CD4-positive, alpha-beta T cell (primary cell): ENCODE measurements at regions not wholly inside any gene's neighbourhood (a gene's known extent, or its start where the extent isn't known, plus 50 kb on each side); places are given as distances from the start of the nearest gene placed in this dataset.

ENCODE experiments used
- ATAC-seq: fragments of 200-7000 bp; cut with Tn5 transposase; one replicate; pipeline ENCODE4 v1.10.0; 2022; ENCODE audit warnings: mild to moderate bottlenecking; ENCODE audit not compliant: poor library complexity
- CTCF ChIA-PET: fragments of 350-600 bp; sonication (Branson Sonifier 250); formaldehyde crosslinking; loops from one replicate; lab custom pipeline; 2021; ENCODE audit warnings: antibody characterized with exemption, inconsistent platforms; lab: Charles Lee
- POLR2A ChIA-PET: fragments of 350-600 bp; sonication (Branson Sonifier 250); formaldehyde crosslinking; loops from one replicate; lab custom pipeline; 2021; ENCODE audit warnings: antibody characterized with exemption, inconsistent platforms; lab: Charles Lee
- DNase-seq, 14 experiments: peaks; one replicate each; pipeline ENCODE4 v3.0.0-alpha.2; 2013 to 2020; ENCODE audit warnings: mixed read lengths in 2 of 14
- H3K27ac ChIP-seq, 2 donors: one replicate each; pipeline versions ENCODE4 v1.5.1 to v1.7.0; 2013; ENCODE audit warnings: low read length in 2 of 2, low read depth in 1 of 2, mild to moderate bottlenecking in 1 of 2
- H3K27me3 ChIP-seq, 2 experiments: 1 replicate in 1 of 2; 2 replicates in 1 of 2; pipeline versions ENCODE4 v1.6.1 to v1.7.0; 2013; ENCODE audit warnings: low read length in 2 of 2, control low read depth in 1 of 2, mild to moderate bottlenecking in 1 of 2, moderate library complexity in 1 of 2; ENCODE audit not compliant: insufficient read depth in 2 of 2, control insufficient read depth in 1 of 2
- H3K36me3 ChIP-seq: one replicate; pipeline ENCODE4 v1.6.1; 2013; ENCODE audit warnings: low read length, control low read depth; ENCODE audit not compliant: insufficient read depth
- H3K4me1 ChIP-seq: one replicate; pipeline ENCODE4 v1.6.1; 2013; ENCODE audit warnings: low read length, control low read depth; ENCODE audit not compliant: insufficient read depth
- H3K4me3 ChIP-seq: one replicate; pipeline ENCODE4 v1.5.1; 2013; ENCODE audit warnings: mild to moderate bottlenecking, low read length, moderate library complexity
- H3K9me3 ChIP-seq, 2 experiments: 1 replicate in 1 of 2; 2 replicates in 1 of 2; pipeline versions ENCODE4 v1.6.1 to v1.7.0; 2013; ENCODE audit warnings: low read length in 2 of 2, mild to moderate bottlenecking in 2 of 2, control low read depth in 1 of 2, moderate library complexity in 1 of 2; ENCODE audit not compliant: control insufficient read depth in 1 of 2, insufficient read depth in 1 of 2
- H3K27ac Mint-ChIP-seq: one replicate; pipeline ENCODE4 v1.8.0; 2020; ENCODE audit warnings: mixed read lengths
- H3K27me3 Mint-ChIP-seq: one replicate; pipeline ENCODE4 v1.8.0; 2021; ENCODE audit warnings: mixed read lengths
- H3K36me3 Mint-ChIP-seq: one replicate; pipeline ENCODE4 v1.8.0; 2021; ENCODE audit warnings: low read depth, mixed read lengths
- H3K4me1 Mint-ChIP-seq: one replicate; pipeline ENCODE4 v1.8.0; 2021; ENCODE audit warnings: low read depth, mixed read lengths
- H3K4me3 Mint-ChIP-seq: one replicate; pipeline ENCODE4 v1.8.0; 2020; ENCODE audit warnings: mild to moderate bottlenecking, mixed read lengths
- H3K9me3 Mint-ChIP-seq: one replicate; pipeline ENCODE4 v1.8.0; 2020; ENCODE audit warnings: mixed read lengths
- intact Hi-C, 2 experiments: fragments of 100-400 bp; cut with DNase I in 1 of 2; cut with micrococcal nuclease in 1 of 2; formaldehyde crosslinking; loops; one replicate each; pipeline versions ENCODE4 v1.15.1 to v1.9.0; 2023 to 2025; cut with DNase I, micrococcal nuclease
- TF ChIP-seq, protein P1 (sequence below): fragments of 200-600 bp; IDR thresholded peaks from one replicate; pipeline ENCODE4 v1.8.0; 2022; ENCODE audit warnings: antibody characterized with exemption, mild to moderate bottlenecking

DNA sequence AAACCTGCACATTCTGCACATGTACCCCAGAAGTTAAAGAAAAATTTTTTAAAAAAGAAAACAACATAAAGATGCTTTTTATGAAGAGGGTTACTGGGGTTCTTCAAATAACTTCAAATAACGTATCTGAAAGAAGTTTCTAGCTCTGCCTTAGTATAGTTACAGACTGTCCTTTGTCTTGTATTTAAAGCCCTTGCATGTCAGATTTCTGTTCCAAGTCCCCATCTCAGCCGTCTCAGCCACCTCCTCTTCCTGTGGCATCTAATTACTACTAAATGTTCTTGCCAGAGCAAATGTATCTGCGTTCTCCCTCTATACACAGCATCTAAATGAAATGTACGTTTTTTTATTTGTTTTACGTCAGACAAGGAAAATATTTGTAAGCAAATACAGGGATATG is 89.4 kb upstream of the AKR1E2 start:
- TF ChIP-seq, protein P1, sequence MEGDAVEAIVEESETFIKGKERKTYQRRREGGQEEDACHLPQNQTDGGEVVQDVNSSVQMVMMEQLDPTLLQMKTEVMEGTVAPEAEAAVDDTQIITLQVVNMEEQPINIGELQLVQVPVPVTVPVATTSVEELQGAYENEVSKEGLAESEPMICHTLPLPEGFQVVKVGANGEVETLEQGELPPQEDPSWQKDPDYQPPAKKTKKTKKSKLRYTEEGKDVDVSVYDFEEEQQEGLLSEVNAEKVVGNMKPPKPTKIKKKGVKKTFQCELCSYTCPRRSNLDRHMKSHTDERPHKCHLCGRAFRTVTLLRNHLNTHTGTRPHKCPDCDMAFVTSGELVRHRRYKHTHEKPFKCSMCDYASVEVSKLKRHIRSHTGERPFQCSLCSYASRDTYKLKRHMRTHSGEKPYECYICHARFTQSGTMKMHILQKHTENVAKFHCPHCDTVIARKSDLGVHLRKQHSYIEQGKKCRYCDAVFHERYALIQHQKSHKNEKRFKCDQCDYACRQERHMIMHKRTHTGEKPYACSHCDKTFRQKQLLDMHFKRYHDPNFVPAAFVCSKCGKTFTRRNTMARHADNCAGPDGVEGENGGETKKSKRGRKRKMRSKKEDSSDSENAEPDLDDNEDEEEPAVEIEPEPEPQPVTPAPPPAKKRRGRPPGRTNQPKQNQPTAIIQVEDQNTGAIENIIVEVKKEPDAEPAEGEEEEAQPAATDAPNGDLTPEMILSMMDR: no peak
- Mint-ChIP-seq H3K9me3 (no peaks in the 10 kb centered on the region), H3K27me3 (peaks cover 37% of the 10 kb centered on the region), H3K4me3 (no peak overlapping the region), H3K27ac (no peak overlapping the region), H3K36me3 (no peaks in the 10 kb centered on the region), H3K4me1 (no peaks in the 10 kb centered on the region)
- CTCF ChIA-PET: no interaction called here
- Histone ChIP-seq H3K4me1 (no peaks in the 10 kb centered on the region), H3K27me3 (no peaks in the 10 kb centered on the region), H3K36me3 (no peaks in the 10 kb centered on the region), H3K9me3 (no peaks in the 10 kb centered on the region), H3K4me3 (no peak overlapping the region), H3K27ac (no peak overlapping the region)
- POLR2A ChIA-PET: no interaction called here
- no peak for DNase-seq
- ATAC-seq: no peak
- intact Hi-C loops: no loop called here

DNA sequence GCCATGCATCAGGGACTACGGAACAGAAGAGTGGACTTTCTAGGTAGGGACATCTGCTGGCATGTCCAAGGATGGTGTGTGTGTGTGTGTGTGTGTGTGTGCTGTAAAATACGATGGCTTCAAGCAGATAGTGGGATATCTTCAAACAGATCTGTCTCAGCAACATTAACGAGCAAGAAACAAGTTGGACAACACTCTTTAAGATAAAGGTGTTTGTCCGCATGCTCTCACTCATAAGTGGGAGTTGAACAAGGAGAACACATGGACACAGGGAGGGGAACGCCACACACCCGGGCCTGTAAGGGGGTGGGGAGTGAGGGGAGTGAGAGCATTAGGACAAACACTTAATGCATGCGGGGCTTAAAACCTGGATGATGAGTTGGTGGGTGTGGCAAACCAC is 89.8 kb upstream of the AKR1E2 start:
- Mint-ChIP-seq H3K27me3 (peaks cover 39% of the 10 kb centered on the region), H3K4me1 (no peaks in the 10 kb centered on the region), H3K36me3 (no peaks in the 10 kb centered on the region), H3K4me3 (no peak overlapping the region), H3K9me3 (no peaks in the 10 kb centered on the region), H3K27ac (no peak overlapping the region)
- no peaks in the 10 kb centered on the region for H3K36me3 ChIP-seq
- CTCF ChIA-PET: no interaction called here
- POLR2A ChIA-PET: no interaction called here
- no peaks in the 10 kb centered on the region for H3K27me3 ChIP-seq
- no peak overlapping the region for H3K4me3 ChIP-seq
- H3K9me3 ChIP-seq: no peaks in the 10 kb centered on the region
- TF ChIP-seq, protein P1: no peak
- ATAC-seq (no peak), DNase-seq (no peak)
- no peaks in the 10 kb centered on the region for H3K4me1 ChIP-seq
- no peak overlapping the region for H3K27ac ChIP-seq
- intact Hi-C loops: no loop called here

DNA sequence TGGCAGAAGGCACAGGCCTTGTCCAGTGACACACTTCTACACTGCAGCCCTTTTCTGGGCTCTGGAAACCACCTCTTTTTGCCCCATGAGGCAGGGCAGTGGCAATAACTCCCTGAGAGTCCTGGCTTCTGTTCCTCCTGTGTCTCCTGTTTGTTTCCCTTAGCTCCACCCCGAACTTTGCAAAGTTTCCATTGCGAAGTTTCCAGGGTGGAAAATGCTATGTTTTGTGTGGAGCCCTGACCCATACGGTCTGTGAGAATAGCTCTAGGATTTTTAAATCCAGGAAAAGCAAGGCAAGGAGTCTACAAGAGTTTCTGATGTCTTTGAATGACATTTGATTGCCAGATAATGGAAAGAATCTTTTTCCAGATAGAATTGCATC is 92.2 kb upstream of the AKR1E2 start:
- Mint-ChIP-seq H3K4me1 (no peaks in the 10 kb centered on the region), H3K36me3 (no peaks in the 10 kb centered on the region)

More for the DNA sequence above, 92.2 kb upstream of the AKR1E2 start:
- Mint-ChIP-seq H3K27me3 (peaks cover 36% of the 10 kb centered on the region), H3K9me3 (no peaks in the 10 kb centered on the region), H3K27ac (no peak overlapping the region), H3K4me3 (no peak overlapping the region)
- TF ChIP-seq, protein P1: no peak
- POLR2A ChIA-PET: no interaction called here
- ATAC-seq: no peak
- CTCF ChIA-PET: no interaction called here
- Histone ChIP-seq H3K9me3 (no peaks in the 10 kb centered on the region), H3K36me3 (no peaks in the 10 kb centered on the region), H3K4me1 (no peaks in the 10 kb centered on the region), H3K27ac (no peak overlapping the region), H3K4me3 (no peak overlapping the region), H3K27me3 (no peaks in the 10 kb centered on the region)
- DNase-seq: no peak
- intact Hi-C loops: no loop called here
